Fibroblast of lung (primary cell): ENCODE measurements at regions not wholly inside any gene's neighbourhood (a gene's known extent, or its start where the extent isn't known, plus 50 kb on each side); places are given as distances from the start of the nearest gene placed in this dataset.

Source experiments
- DNase-seq, 2 donors: peaks; one replicate each; pipeline versions ENCODE4 v3.0.0 to v3.0.0-alpha.2; 2010; ENCODE audit warnings: low read depth in 2 of 2
- H2AFZ ChIP-seq: 2 replicates; pipeline ENCODE4 v1.5.1; 2012; ENCODE audit warnings: low read length, control low read depth, inconsistent platforms
- H3K27ac ChIP-seq: 2 replicates; pipeline ENCODE4 v1.5.1; 2011; ENCODE audit warnings: low read length, control low read depth; ENCODE audit not compliant: insufficient read depth
- H3K27me3 ChIP-seq: 2 replicates; pipeline ENCODE4 v1.5.1; 2011; ENCODE audit warnings: mild to moderate bottlenecking, low read length; ENCODE audit not compliant: control insufficient read depth, insufficient read depth
- H3K36me3 ChIP-seq: 2 replicates; pipeline ENCODE4 v1.5.1; 2011; ENCODE audit warnings: low read length; ENCODE audit not compliant: control insufficient read depth, insufficient read depth
- H3K4me1 ChIP-seq: 2 replicates; pipeline ENCODE4 v1.5.1; 2011; ENCODE audit warnings: low read length; ENCODE audit not compliant: control insufficient read depth, insufficient read depth; ENCODE audit errors: extremely low read depth
- H3K4me2 ChIP-seq: 2 replicates; pipeline ENCODE4 v1.5.1; 2011; ENCODE audit warnings: low read length, control low read depth; ENCODE audit not compliant: insufficient read depth; ENCODE audit errors: extremely low read depth
- H3K4me3 ChIP-seq, 4 experiments: fragments of 200-600 bp in 1 of 4; sonication (generic) in 1 of 4; replicated peaks in 1 of 4; 2 replicates each; pipeline ENCODE4 v1.5.1; 2011 to 2016; ENCODE audit warnings: low read length in 4 of 4, low read depth in 3 of 4, mild to moderate bottlenecking in 3 of 4, control low read depth in 2 of 4, inconsistent platforms in 1 of 4, mixed read lengths in 1 of 4; ENCODE audit not compliant: insufficient read depth in 1 of 4; ENCODE audit errors: control extremely low read depth in 1 of 4
- H3K79me2 ChIP-seq: 2 replicates; pipeline ENCODE4 v1.5.1; 2012; ENCODE audit warnings: mild to moderate bottlenecking, low read length, inconsistent platforms; ENCODE audit not compliant: control insufficient read depth, insufficient read depth
- H3K9ac ChIP-seq: 2 replicates; pipeline ENCODE4 v1.5.1; 2011; ENCODE audit warnings: mild to moderate bottlenecking, low read length, control low read depth; ENCODE audit not compliant: insufficient read depth
- H3K9me3 ChIP-seq: 2 replicates; pipeline ENCODE4 v1.5.1; 2012; ENCODE audit warnings: low read depth, low read length; ENCODE audit not compliant: control insufficient read depth, insufficient read depth
- H4K20me1 ChIP-seq: 2 replicates; pipeline ENCODE4 v1.5.1; 2011; ENCODE audit warnings: low read length; ENCODE audit not compliant: control insufficient read depth, insufficient read depth; ENCODE audit errors: extremely low read depth
- CTCF ChIP-seq, 2 donors: IDR thresholded peaks in 1 of 2; conservative IDR thresholded peaks in 1 of 2; 1 replicate in 1 of 2; 2 replicates in 1 of 2; pipeline ENCODE4 v1.5.1; 2011 to 2012; ENCODE audit warnings: low read length in 2 of 2, control low read depth in 1 of 2, inconsistent platforms in 1 of 2, low read depth in 1 of 2, mild to moderate bottlenecking in 1 of 2
- EZH2 ChIP-seq: IDR thresholded peaks from 2 replicates; pipeline ENCODE4 v1.5.1; 2012; ENCODE audit warnings: low read length, control low read depth, mild to moderate bottlenecking; ENCODE audit errors: missing control alignments

- H3K4me2 ChIP-seq = no peak overlapping the region
- no peaks in the 10 kb centered on the region for H4K20me1 ChIP-seq
- no peak for DNase-seq
- no peaks in the 10 kb centered on the region for H3K36me3 ChIP-seq
- TF ChIP-seq CTCF (conservative IDR thresholded peaks at IDR 0.05 in 1 of 2, IDR thresholded peaks at IDR 0.05 in 1 of 2; ENCODE audit: low read depth in 1 of 2, low read length in 2 of 2) (no peak), EZH2 (no peak)
- no peak overlapping the region for H2AFZ ChIP-seq
- no peak overlapping the region for H3K4me3 ChIP-seq
- no peaks in the 10 kb centered on the region for H3K27me3 ChIP-seq
- H3K9ac ChIP-seq = no peak overlapping the region
- H3K9me3 ChIP-seq = no peaks in the 10 kb centered on the region
- no peaks in the 10 kb centered on the region for H3K4me1 ChIP-seq
- no peaks in the 10 kb centered on the region for H3K79me2 ChIP-seq
- no peak overlapping the region for H3K27ac ChIP-seq
Measured at GRCh38 chr2:7419814-7420311, 502.7 kb downstream of the RNF144A start.

- Histone ChIP-seq H3K4me1 (no peaks in the 10 kb centered on the region), H3K27ac (no peak overlapping the region), H3K4me2 (no peak overlapping the region), H3K27me3 (no peaks in the 10 kb centered on the region), H3K9ac (no peak overlapping the region), H3K36me3 (no peaks in the 10 kb centered on the region), H4K20me1 (no peaks in the 10 kb centered on the region), H3K4me3 (no peak overlapping the region), H3K9me3 (no peaks in the 10 kb centered on the region), H3K79me2 (no peaks in the 10 kb centered on the region), H2AFZ (no peak overlapping the region)
- no peak for TF ChIP-seq CTCF (conservative IDR thresholded peaks at IDR 0.05 in 1 of 2, IDR thresholded peaks at IDR 0.05 in 1 of 2; ENCODE audit: low read depth in 1 of 2, low read length in 2 of 2)
- TF ChIP-seq EZH2 = no peak
- DNase-seq = no peak
Measured at GRCh38 chr2:7420530-7420929, 503.3 kb downstream of the RNF144A start.

- Histone ChIP-seq H2AFZ (no peak overlapping the region), H3K36me3 (no peaks in the 10 kb centered on the region), H3K27me3 (no peaks in the 10 kb centered on the region), H3K4me1 (no peaks in the 10 kb centered on the region), H3K9me3 (no peaks in the 10 kb centered on the region), H4K20me1 (no peaks in the 10 kb centered on the region), H3K4me3 (no peak overlapping the region), H3K79me2 (no peaks in the 10 kb centered on the region), H3K4me2 (no peak overlapping the region), H3K27ac (no peak overlapping the region), H3K9ac (no peak overlapping the region)
- no peak for DNase-seq
- TF ChIP-seq EZH2 = no peak
- TF ChIP-seq CTCF (conservative IDR thresholded peaks at IDR 0.05 in 1 of 2, IDR thresholded peaks at IDR 0.05 in 1 of 2; ENCODE audit: low read depth in 1 of 2, low read length in 2 of 2) = no peak
Measured at GRCh38 chr2:7424481-7424880, 507.3 kb downstream of the RNF144A start.
